Astrocyte (in vitro differentiated cells and primary cell): ENCODE measurements at regions not wholly inside any gene's neighbourhood (a gene's known extent, or its start where the extent isn't known, plus 50 kb on each side); places are given as distances from the start of the nearest gene placed in this dataset.

Experiments
- EZH2 ChIP-seq: IDR thresholded peaks from 2 replicates; pipeline ENCODE4 v1.6.1; 2012; ENCODE audit warnings: mild to moderate bottlenecking, low read length, inconsistent platforms; ENCODE audit not compliant: insufficient read depth
- TF ChIP-seq, protein P1 (sequence below): IDR thresholded peaks from 2 replicates; pipeline ENCODE4 v1.5.1; 2011; ENCODE audit warnings: low read depth, mild to moderate bottlenecking, inconsistent platforms, low read length, moderate library complexity; ENCODE audit not compliant: insufficient read depth

DNA sequence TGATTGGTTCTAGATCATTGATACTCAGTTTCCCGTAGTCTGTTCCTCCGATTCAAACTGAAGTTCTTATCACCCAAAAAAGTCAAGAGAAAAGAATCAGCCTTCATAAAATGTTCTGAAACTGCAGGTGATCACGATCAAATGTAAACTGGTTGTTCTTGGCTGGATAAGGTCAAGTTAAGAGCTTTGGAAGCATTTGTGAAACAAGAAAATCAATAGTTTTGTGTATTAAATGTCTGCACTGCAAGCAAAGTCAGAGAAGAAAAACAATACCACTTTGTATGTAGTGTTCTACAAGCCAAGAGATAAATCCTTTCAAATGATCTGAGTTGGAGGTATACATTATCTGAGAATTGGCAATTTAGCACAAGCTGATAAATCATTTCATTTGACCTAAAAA lies 710.3 kb downstream of the SORCS1 start:
- TF ChIP-seq, protein P1, sequence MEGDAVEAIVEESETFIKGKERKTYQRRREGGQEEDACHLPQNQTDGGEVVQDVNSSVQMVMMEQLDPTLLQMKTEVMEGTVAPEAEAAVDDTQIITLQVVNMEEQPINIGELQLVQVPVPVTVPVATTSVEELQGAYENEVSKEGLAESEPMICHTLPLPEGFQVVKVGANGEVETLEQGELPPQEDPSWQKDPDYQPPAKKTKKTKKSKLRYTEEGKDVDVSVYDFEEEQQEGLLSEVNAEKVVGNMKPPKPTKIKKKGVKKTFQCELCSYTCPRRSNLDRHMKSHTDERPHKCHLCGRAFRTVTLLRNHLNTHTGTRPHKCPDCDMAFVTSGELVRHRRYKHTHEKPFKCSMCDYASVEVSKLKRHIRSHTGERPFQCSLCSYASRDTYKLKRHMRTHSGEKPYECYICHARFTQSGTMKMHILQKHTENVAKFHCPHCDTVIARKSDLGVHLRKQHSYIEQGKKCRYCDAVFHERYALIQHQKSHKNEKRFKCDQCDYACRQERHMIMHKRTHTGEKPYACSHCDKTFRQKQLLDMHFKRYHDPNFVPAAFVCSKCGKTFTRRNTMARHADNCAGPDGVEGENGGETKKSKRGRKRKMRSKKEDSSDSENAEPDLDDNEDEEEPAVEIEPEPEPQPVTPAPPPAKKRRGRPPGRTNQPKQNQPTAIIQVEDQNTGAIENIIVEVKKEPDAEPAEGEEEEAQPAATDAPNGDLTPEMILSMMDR, result no peak
- TF ChIP-seq EZH2, result no peak
